GM12892 (cell line): ENCODE measurements at regions not wholly inside any gene's neighbourhood (a gene's known extent, or its start where the extent isn't known, plus 50 kb on each side); places are given as distances from the start of the nearest gene placed in this dataset.

Source experiments
- DNase-seq: peaks from one replicate; pipeline ENCODE4 v3.0.0; 2011; ENCODE audit not compliant: insufficient read length
- FAIRE-seq: peaks from 2 replicates; lab custom pipeline; 2011; peaks lifted over from hg19 to GRCh38; lab: Jason Lieb, UNC
- POLR2A ChIP-seq: IDR thresholded peaks from 2 replicates; pipeline ENCODE4 v1.6.1; 2011; ENCODE audit warnings: low read depth, low read length, control low read depth
- POLR2AphosphoS5 ChIP-seq: IDR thresholded peaks from 2 replicates; pipeline ENCODE4 v1.6.1; 2011; ENCODE audit warnings: low read depth, low read length, control low read depth
- TAF1 ChIP-seq: IDR thresholded peaks from 2 replicates; pipeline ENCODE4 v1.6.1; 2011; ENCODE audit warnings: low read depth, mild to moderate bottlenecking, control low read depth, low read length, borderline replicate concordance

GRCh38 chr4:185895351-185895750 lies 83.4 kb upstream of the SORBS2 start:
- DNase-seq: no peak
- no peak for TF ChIP-seq TAF1
- no peak for TF ChIP-seq POLR2A
- no peak for FAIRE-seq

- no peak for TF ChIP-seq TAF1
- no peak for TF ChIP-seq POLR2AphosphoS5
- TF ChIP-seq POLR2A: no peak
- DNase-seq: no peak
- FAIRE-seq: no peak
Measured at GRCh38 chr4:185895866-185896265, 83.9 kb upstream of the SORBS2 start.

- TF ChIP-seq POLR2AphosphoS5 (no peak), TAF1 (no peak), POLR2A (no peak)
- no peak for DNase-seq
- no peak for FAIRE-seq
Measured at GRCh38 chr4:185896817-185897488, 85.0 kb upstream of the SORBS2 start.

- DNase-seq (no peak), FAIRE-seq (no peak)
- no peak for TF ChIP-seq POLR2A
- TF ChIP-seq POLR2AphosphoS5: no peak
- TF ChIP-seq TAF1: no peak
Measured at GRCh38 chr4:185898413-185898812, 86.4 kb upstream of the SORBS2 start.

- TF ChIP-seq TAF1: no peak
- no peak for TF ChIP-seq POLR2AphosphoS5
- no peak for TF ChIP-seq POLR2A
- DNase-seq (no peak), FAIRE-seq (no peak)
Measured at GRCh38 chr4:185899833-185900232, 87.8 kb upstream of the SORBS2 start.

- TF ChIP-seq TAF1: no peak
- no peak for TF ChIP-seq POLR2A
- DNase-seq (no peak), FAIRE-seq (no peak)
Measured at GRCh38 chr4:185902654-185903053, 90.7 kb upstream of the SORBS2 start.

- DNase-seq: no peak
- FAIRE-seq: no peak
- TF ChIP-seq POLR2A (no peak), TAF1 (no peak), POLR2AphosphoS5 (no peak)
Measured at GRCh38 chr4:185903205-185903604, 91.2 kb upstream of the SORBS2 start.

- DNase-seq (no peak), FAIRE-seq (no peak)
- TF ChIP-seq POLR2A: no peak
- TF ChIP-seq TAF1: no peak
- no peak for TF ChIP-seq POLR2AphosphoS5
Measured at GRCh38 chr4:185904381-185904780, 92.4 kb upstream of the SORBS2 start.

GRCh38 chr4:185909972-185910371 lies 98.0 kb upstream of the SORBS2 start:
- DNase-seq (no peak), FAIRE-seq (no peak)
- TF ChIP-seq POLR2AphosphoS5: no peak
- TF ChIP-seq POLR2A: no peak
- no peak for TF ChIP-seq TAF1

GRCh38 chr4:185911556-185912064 lies 99.6 kb upstream of the SORBS2 start:
- TF ChIP-seq POLR2A: no peak
- no peak for TF ChIP-seq TAF1
- TF ChIP-seq POLR2AphosphoS5: no peak
- FAIRE-seq: no peak
- no peak for DNase-seq

- TF ChIP-seq POLR2AphosphoS5 (no peak), POLR2A (no peak), TAF1 (no peak)
- no peak for FAIRE-seq
- no peak for DNase-seq
Measured at GRCh38 chr4:185912779-185913178, 100.8 kb upstream of the SORBS2 start.

- TF ChIP-seq TAF1 (no peak), POLR2AphosphoS5 (no peak), POLR2A (no peak)
- FAIRE-seq (no peak), DNase-seq (no peak)
Measured at GRCh38 chr4:185914583-185915199, 102.7 kb upstream of the SORBS2 start.
